OCI-LY1 (cell line): ENCODE measurements at regions not wholly inside any gene's neighbourhood (a gene's known extent, or its start where the extent isn't known, plus 50 kb on each side); places are given as distances from the start of the nearest gene placed in this dataset.

Experiments
- H2AFZ ChIP-seq: fragments of 200-600 bp; sonication (generic), shearing (Covaris generic); 2 replicates; pipeline ENCODE4 v1.6.0; 2014; ENCODE audit warnings: antibody characterized with exemption, mild to moderate bottlenecking, low read length
- H3F3A ChIP-seq: fragments of 200-600 bp; sonication (generic), shearing (Covaris generic); 2 replicates; pipeline ENCODE4 v1.6.0; 2014; ENCODE audit warnings: mild to moderate bottlenecking, antibody characterized with exemption, low read length, moderate library complexity; ENCODE audit not compliant: insufficient read depth
- H3K27ac ChIP-seq: fragments of 200-600 bp; sonication (generic); 2 replicates; pipeline ENCODE4 v1.5.1; 2014; ENCODE audit warnings: low read length, mixed run types, mild to moderate bottlenecking, low read depth; ENCODE audit not compliant: poor library complexity, severe bottlenecking
- H3K27me3 ChIP-seq: fragments of 200-600 bp; sonication (generic); 2 replicates; pipeline ENCODE4 v1.6.0; 2014; ENCODE audit warnings: antibody characterized with exemption, mild to moderate bottlenecking, low read length, moderate library complexity; ENCODE audit not compliant: insufficient read depth
- H3K36me3 ChIP-seq: fragments of 200-600 bp; sonication (generic); 2 replicates; pipeline ENCODE4 v1.6.1; 2014; ENCODE audit warnings: mild to moderate bottlenecking, antibody characterized with exemption, low read length, moderate library complexity, mixed read lengths; ENCODE audit not compliant: insufficient read depth
- H3K4me1 ChIP-seq: fragments of 200-600 bp; sonication (generic); 2 replicates; pipeline ENCODE4 v1.5.1; 2014; ENCODE audit warnings: mild to moderate bottlenecking, low read length, moderate library complexity; ENCODE audit not compliant: insufficient read depth, severe bottlenecking
- H3K4me2 ChIP-seq: fragments of 200-600 bp; sonication (generic), shearing (Covaris generic); 2 replicates; pipeline ENCODE4 v1.6.1; 2014; ENCODE audit warnings: low read length
- H3K4me3 ChIP-seq: fragments of 200-600 bp; sonication (generic); 2 replicates; pipeline ENCODE4 v1.5.1; 2014; ENCODE audit warnings: low read length, low read depth, mild to moderate bottlenecking, mixed read lengths; ENCODE audit not compliant: poor library complexity, severe bottlenecking
- H3K79me2 ChIP-seq: fragments of 200-600 bp; shearing (Covaris generic); 2 replicates; pipeline ENCODE4 v1.6.1; 2016; ENCODE audit warnings: mixed run types, low read length, mixed read lengths; ENCODE audit not compliant: insufficient read depth
- H3K9ac ChIP-seq: fragments of 200-600 bp; sonication (generic), shearing (Covaris generic); 2 replicates; pipeline ENCODE4 v1.6.1; 2014; ENCODE audit warnings: mild to moderate bottlenecking, low read length, mixed read lengths
- H3K9me2 ChIP-seq: fragments of 200-600 bp; sonication (generic), shearing (Covaris generic); 2 replicates; pipeline ENCODE4 v1.6.1; 2014; ENCODE audit warnings: low read depth, mild to moderate bottlenecking, low read length, mixed read lengths
- H3K9me3 ChIP-seq: fragments of 200-600 bp; shearing (Covaris generic); 2 replicates; pipeline ENCODE4 v1.6.1; 2014; ENCODE audit warnings: low read length, mixed read lengths
- H4K20me1 ChIP-seq: fragments of 200-600 bp; sonication (generic), shearing (Covaris generic); 2 replicates; pipeline ENCODE4 v1.6.0; 2016; ENCODE audit warnings: mild to moderate bottlenecking, low read length; ENCODE audit not compliant: insufficient read depth
- CTCF ChIP-seq: fragments of 200-600 bp; sonication (generic), shearing (Covaris generic); IDR thresholded peaks from 2 replicates; pipeline ENCODE4 v1.5.1; 2017; ENCODE audit warnings: mild to moderate bottlenecking, antibody characterized with exemption, low read length, moderate library complexity, mixed read lengths
- EZH2 ChIP-seq: fragments of 200-600 bp; sonication (generic), shearing (Covaris generic); IDR thresholded peaks from 2 replicates; pipeline ENCODE4 v1.8.0; 2017; ENCODE audit warnings: borderline replicate concordance, mixed run types, mild to moderate bottlenecking, antibody characterized with exemption, low read length, moderate library complexity, mixed read lengths

GRCh38 chr14:42927313-42927712, 1320.6 kb downstream of the LRFN5 start:
- Histone ChIP-seq H3K79me2 (no peaks in the 10 kb centered on the region), H3K9me3 (no peaks in the 10 kb centered on the region), H3K27ac (no peak overlapping the region), H2AFZ (no peak overlapping the region), H3K9me2 (no peaks in the 10 kb centered on the region), H3K4me2 (no peak overlapping the region), H3K4me1 (peaks cover 5% of the 10 kb centered on the region), H3F3A (no peaks in the 10 kb centered on the region), H3K27me3 (no peaks in the 10 kb centered on the region), H3K4me3 (no peak overlapping the region), H3K36me3 (no peaks in the 10 kb centered on the region), H4K20me1 (no peaks in the 10 kb centered on the region), H3K9ac (no peak overlapping the region)
- no peak for TF ChIP-seq EZH2
- no peak for TF ChIP-seq CTCF

GRCh38 chr14:42921901-42922300, 1315.2 kb downstream of the LRFN5 start:
- no peak overlapping the region for H3K4me2 ChIP-seq
- no peaks in the 10 kb centered on the region for H3K4me1 ChIP-seq
- H3K27me3 ChIP-seq: no peaks in the 10 kb centered on the region
- no peaks in the 10 kb centered on the region for H3K79me2 ChIP-seq
- TF ChIP-seq CTCF (no peak), EZH2 (no peak)
- no peaks in the 10 kb centered on the region for H4K20me1 ChIP-seq
- no peak overlapping the region for H3K27ac ChIP-seq
- H2AFZ ChIP-seq: no peak overlapping the region
- no peak overlapping the region for H3K9ac ChIP-seq
- no peaks in the 10 kb centered on the region for H3K36me3 ChIP-seq
- no peak overlapping the region for H3K4me3 ChIP-seq
- no peaks in the 10 kb centered on the region for H3F3A ChIP-seq
- H3K9me2 ChIP-seq: no peaks in the 10 kb centered on the region
- H3K9me3 ChIP-seq: no peaks in the 10 kb centered on the region

- Histone ChIP-seq H3K4me3 (no peak overlapping the region), H3K4me2 (no peak overlapping the region), H4K20me1 (no peaks in the 10 kb centered on the region), H3K4me1 (no peaks in the 10 kb centered on the region), H2AFZ (no peak overlapping the region), H3K27ac (no peak overlapping the region), H3K79me2 (no peaks in the 10 kb centered on the region), H3K27me3 (no peaks in the 10 kb centered on the region), H3K36me3 (no peaks in the 10 kb centered on the region), H3F3A (no peaks in the 10 kb centered on the region), H3K9me2 (no peaks in the 10 kb centered on the region), H3K9me3 (no peaks in the 10 kb centered on the region), H3K9ac (no peak overlapping the region)
- no peak for TF ChIP-seq EZH2
- TF ChIP-seq CTCF: no peak
These were observed 1311.9 kb downstream of the LRFN5 start for GRCh38 chr14:42918615-42919014.
